ENCODE measurements at regions not wholly inside any gene's neighbourhood (a gene's known extent, or its start where the extent isn't known, plus 50 kb on each side); places are given as distances from the start of the nearest gene placed in this dataset.
"Not testable (repeated sequence)": the region's sequence is repeated elsewhere in the genome, so short reads cannot be mapped to it uniquely, and the experiment has no call there.

DNA sequence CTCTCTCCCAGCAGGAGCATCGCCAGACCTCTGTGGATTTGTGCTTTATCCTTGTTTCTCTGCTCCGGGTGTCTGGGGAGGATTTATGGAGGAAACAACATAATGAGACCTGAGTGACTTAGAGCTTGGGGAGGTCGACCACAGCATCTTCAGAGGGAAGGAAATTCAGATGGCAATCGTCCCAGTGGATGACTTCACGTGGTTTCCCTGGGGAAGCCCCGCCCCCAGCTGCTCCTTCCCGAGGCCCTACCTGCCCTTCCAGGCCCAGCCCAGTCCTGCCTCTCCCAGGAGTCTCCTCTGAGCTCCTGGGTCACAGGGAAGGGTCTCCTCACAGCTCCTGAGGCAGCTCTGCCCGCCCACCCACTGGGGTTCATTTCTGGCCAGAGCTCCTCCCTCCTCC is 430.3 kb upstream of the SULF2 start:
- peak in 1 of 2 donors; percentile 14 for DNase-seq (ENCODE audit: low read depth in 1 of 2, low spot score in 1 of 2)
- H3K4me3 ChIP-seq = no peak overlapping the region

GRCh38 chr20:48214601-48215000 is 429.3 kb upstream of the SULF2 start:
- H3K4me3 ChIP-seq = no peak overlapping the region
- no peaks in the 10 kb centered on the region for H3K27me3 ChIP-seq
- no peaks in the 10 kb centered on the region for H3K9me3 ChIP-seq (ENCODE audit: low read depth)
- H3K27ac ChIP-seq = no peak overlapping the region
- no peaks in the 10 kb centered on the region for H3K36me3 ChIP-seq
- H3K4me1 ChIP-seq (ENCODE audit: low read depth) = no peaks in the 10 kb centered on the region
- TF ChIP-seq CTCF (IDR thresholded peaks at IDR 0.05; ENCODE audit: low read depth, low read length) = no peak
- DNase-seq (ENCODE audit: low read depth in 1 of 2, low spot score in 1 of 2) = no peak

More for the DNA sequence above, 430.3 kb upstream of the SULF2 start:
- Histone ChIP-seq H3K9me3 (ENCODE audit: low read depth) (no peaks in the 10 kb centered on the region), H3K4me1 (ENCODE audit: low read depth) (no peaks in the 10 kb centered on the region), H3K27me3 (no peaks in the 10 kb centered on the region), H3K36me3 (no peaks in the 10 kb centered on the region), H3K27ac (no peak overlapping the region)
- no peak for TF ChIP-seq CTCF (IDR thresholded peaks at IDR 0.05; ENCODE audit: low read depth, low read length)

DNA sequence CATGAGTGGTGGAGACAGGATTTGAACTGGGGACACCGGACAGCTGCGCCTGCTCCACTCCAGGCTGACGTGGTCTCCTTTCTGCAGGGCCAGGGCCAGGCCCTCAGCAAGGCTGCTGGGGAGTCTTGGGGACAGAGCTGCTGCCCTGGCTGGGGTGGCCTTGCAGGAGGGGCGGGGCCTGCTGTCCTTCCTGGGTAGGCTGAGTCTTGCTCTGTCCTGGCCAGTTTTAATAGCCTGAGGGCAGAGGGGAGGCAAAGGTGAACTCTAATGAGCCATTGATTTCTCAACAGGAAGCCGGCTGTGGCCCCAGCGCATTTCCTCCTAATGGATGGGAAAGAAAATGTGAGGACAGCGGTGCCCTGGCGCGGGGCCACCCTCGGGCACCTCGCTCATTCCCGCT is 428.4 kb upstream of the SULF2 start:
- H3K9me3 ChIP-seq (ENCODE audit: low read depth); H3K4me3 ChIP-seq; H3K4me1 ChIP-seq (ENCODE audit: low read depth); H3K27ac ChIP-seq; H3K36me3 ChIP-seq; H3K27me3 ChIP-seq; DNase-seq (ENCODE audit: low read depth in 1 of 2, low spot score in 1 of 2): not testable (repeated sequence)

DNA sequence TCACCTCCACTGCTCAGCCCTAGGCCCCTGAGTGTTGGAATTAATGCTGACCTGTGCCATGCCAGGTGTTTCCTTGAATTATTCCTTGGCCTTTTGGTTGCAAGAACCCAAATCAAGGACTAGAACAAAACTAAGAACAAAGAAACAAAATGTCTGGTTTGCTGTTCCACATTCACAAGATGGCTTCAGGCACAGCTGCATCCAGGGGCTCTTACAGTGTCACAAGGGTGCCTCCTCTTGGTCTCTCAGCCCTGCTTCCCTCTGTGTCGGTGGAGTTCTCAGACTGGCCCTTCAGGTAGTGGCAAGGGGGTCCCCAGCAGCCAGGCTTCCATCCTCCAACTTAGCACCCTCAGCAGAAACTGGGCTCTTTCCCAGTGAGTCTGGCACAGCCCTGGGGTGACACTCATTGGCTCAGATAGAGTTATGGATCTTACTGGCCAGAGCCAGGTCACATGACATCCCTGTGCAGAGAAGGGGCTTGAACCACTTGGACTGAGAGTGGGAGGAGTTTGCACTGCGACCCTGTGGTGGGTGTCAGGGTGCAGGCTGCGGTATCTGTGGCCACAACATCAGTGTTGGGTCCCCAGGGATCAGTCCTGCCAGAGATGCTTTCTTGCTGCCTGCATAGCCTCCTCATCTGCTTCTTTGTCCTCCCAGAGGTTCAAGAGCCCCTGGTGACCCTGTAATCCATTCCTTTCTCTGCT is 427.7 kb upstream of the SULF2 start:
- Histone ChIP-seq H3K9me3 (ENCODE audit: low read depth) (no peaks in the 10 kb centered on the region), H3K36me3 (no peaks in the 10 kb centered on the region), H3K27me3 (no peaks in the 10 kb centered on the region), H3K27ac (no peak overlapping the region), H3K4me3 (no peak overlapping the region), H3K4me1 (ENCODE audit: low read depth) (no peaks in the 10 kb centered on the region)
- no peak for TF ChIP-seq CTCF (IDR thresholded peaks at IDR 0.05; ENCODE audit: low read depth, low read length)
- no peak for DNase-seq (ENCODE audit: low read depth in 1 of 2, low spot score in 1 of 2)

DNA sequence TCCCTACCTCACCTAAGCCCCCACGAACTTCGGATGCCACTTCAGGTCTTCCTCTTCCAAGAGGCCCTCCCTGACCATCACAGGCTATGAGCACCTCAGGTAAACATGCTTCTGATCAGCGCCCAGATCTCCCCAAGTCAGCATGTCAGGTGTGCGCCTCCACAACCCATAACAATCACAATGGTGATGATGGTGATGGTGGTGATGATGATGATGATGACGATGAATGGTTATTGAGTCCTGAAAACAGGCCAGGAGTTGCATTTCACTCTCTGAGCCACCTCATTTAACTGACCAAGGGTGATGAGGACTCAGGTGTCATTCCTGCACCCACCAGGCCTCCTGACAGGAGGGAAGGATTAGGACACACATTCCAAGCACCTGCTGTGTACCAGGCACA is 426.6 kb upstream of the SULF2 start:
- H3K4me3 ChIP-seq = no peak overlapping the region
- no peaks in the 10 kb centered on the region for H3K36me3 ChIP-seq
- H3K4me1 ChIP-seq (ENCODE audit: low read depth) = no peaks in the 10 kb centered on the region
- H3K27me3 ChIP-seq = no peaks in the 10 kb centered on the region
- H3K9me3 ChIP-seq (ENCODE audit: low read depth) = no peaks in the 10 kb centered on the region
- no peak overlapping the region for H3K27ac ChIP-seq
- DNase-seq (ENCODE audit: low read depth in 1 of 2, low spot score in 1 of 2) = no peak
- TF ChIP-seq CTCF (IDR thresholded peaks at IDR 0.05; ENCODE audit: low read depth, low read length) = no peak

- Histone ChIP-seq H3K27ac (no peak overlapping the region), H3K27me3 (no peaks in the 10 kb centered on the region), H3K36me3 (no peaks in the 10 kb centered on the region), H3K9me3 (ENCODE audit: low read depth) (no peaks in the 10 kb centered on the region), H3K4me1 (ENCODE audit: low read depth) (no peaks in the 10 kb centered on the region), H3K4me3 (no peak overlapping the region)
- no peak for TF ChIP-seq CTCF (IDR thresholded peaks at IDR 0.05; ENCODE audit: low read depth, low read length)
- DNase-seq (ENCODE audit: low read depth in 1 of 2, low spot score in 1 of 2) = no peak
Observed at GRCh38 chr20:48211238-48211637, 426.0 kb upstream of the SULF2 start.
